ENCODE measurements at regions not wholly inside any gene's neighbourhood (a gene's known extent, or its start where the extent isn't known, plus 50 kb on each side); places are given as distances from the start of the nearest gene placed in this dataset.

DNA sequence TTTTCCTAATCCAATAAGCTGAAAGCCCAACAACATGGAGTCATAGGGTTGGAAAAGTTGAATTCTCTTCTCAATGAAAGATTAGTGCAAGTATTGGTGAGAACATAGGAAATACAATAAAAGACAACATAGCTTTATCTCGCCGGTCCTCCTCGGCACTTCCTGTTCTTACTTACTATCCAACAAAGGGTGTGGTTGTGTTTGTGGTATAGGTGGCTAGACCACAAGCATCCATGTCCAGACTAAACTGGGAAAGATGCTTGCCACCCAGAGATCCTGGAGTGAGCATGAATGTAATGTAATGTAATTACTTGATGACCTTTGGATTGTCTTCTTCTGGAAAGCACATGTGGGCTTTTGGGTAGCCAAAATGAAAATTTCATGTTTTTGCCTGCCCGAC, 223.8 kb downstream of the CPE start:
- TF ChIP-seq CTCF (conservative IDR thresholded peaks at IDR 0.05): no peak
- Mint-ChIP-seq H3K27me3 (ENCODE audit: low read depth) (no peaks in the 10 kb centered on the region), H3K9me3 (no peaks in the 10 kb centered on the region; a peak in 1 of 5 replicates), H3K4me1 (no peaks in the 10 kb centered on the region), H3K36me3 (ENCODE audit: insufficient read depth in 1 of 3, low read depth in 3 of 3) (no peaks in the 10 kb centered on the region), H3K27ac (no peak overlapping the region), H3K4me3 (no peak overlapping the region)
- H3K56ac ChIP-seq (ENCODE audit: insufficient read length, low read depth, low read length): no peak overlapping the region
- no peak overlapping the region for H3T11ph ChIP-seq (ENCODE audit: low read length)
- H3K18ac ChIP-seq (ENCODE audit: insufficient read length, low read depth, low read length): no peak overlapping the region
- no peak overlapping the region for H4K91ac ChIP-seq (ENCODE audit: insufficient read length, low read depth, low read length)
- no peak overlapping the region for H2BK12ac ChIP-seq (ENCODE audit: insufficient read length, low read depth, low read length)
- H3K4me2 ChIP-seq (ENCODE audit: insufficient read depth, insufficient read length, low read length): no peak overlapping the region
- H3K79me2 ChIP-seq (ENCODE audit: insufficient read depth, low read length): no peaks in the 10 kb centered on the region
- no peak overlapping the region for H2AK5ac ChIP-seq (ENCODE audit: insufficient read length, low read length)
- no peaks in the 10 kb centered on the region for H3K4me1 ChIP-seq (ENCODE audit: insufficient read depth, low read length)
- no peak overlapping the region for H3K4ac ChIP-seq (ENCODE audit: low read depth, low read length)
- H3K9me3 ChIP-seq (ENCODE audit: control insufficient read depth, low read depth, low read length): no peaks in the 10 kb centered on the region
- no peak overlapping the region for H3K23ac ChIP-seq (ENCODE audit: insufficient read length, low read depth, low read length)
- no peak overlapping the region for H4K5ac ChIP-seq (ENCODE audit: insufficient read length, low read depth, low read length)
- no peak overlapping the region for H2AFZ ChIP-seq (ENCODE audit: low read length)
- H3K23me2 ChIP-seq (ENCODE audit: insufficient read length, low read depth, low read length, poor library complexity, severe bottlenecking): no peaks in the 10 kb centered on the region
- H2BK120ac ChIP-seq (ENCODE audit: low read depth, low read length, poor library complexity, severe bottlenecking): no peak overlapping the region
- H3K9ac ChIP-seq (ENCODE audit: extremely low read depth, insufficient read length, low read length): no peak overlapping the region
- no peaks in the 10 kb centered on the region for H4K20me1 ChIP-seq (ENCODE audit: control insufficient read depth, insufficient read depth, insufficient read length)
- WGBS (ENCODE audit: extremely low coverage, insufficient read length, low lambda C conversion rate): no CpG with 5 or more reads among the region's 4 CpGs
- no peak overlapping the region for H2BK5ac ChIP-seq (ENCODE audit: insufficient read length, low read length)
- H3K14ac ChIP-seq (ENCODE audit: insufficient read depth, low read length): no peak overlapping the region
- no peak overlapping the region for H3K27ac ChIP-seq (ENCODE audit: insufficient read length, low read depth, low read length)
- no peak for DNase-seq
- no peak overlapping the region for H2BK15ac ChIP-seq (ENCODE audit: low read depth, low read length)
- H4K8ac ChIP-seq (replicated peaks; ENCODE audit: insufficient read length, low read depth, low read length): no peak overlapping the region
- H3K79me1 ChIP-seq (ENCODE audit: insufficient read depth, low read depth, low read length, poor library complexity, severe bottlenecking): no peaks in the 10 kb centered on the region
- no peak overlapping the region for H2BK20ac ChIP-seq (ENCODE audit: low read depth, low read length, poor library complexity, severe bottlenecking)
- no peaks in the 10 kb centered on the region; the same call in 1 of the 2 replicates for H3K27me3 ChIP-seq (ENCODE audit: insufficient read depth, low read length)

Measured in H9 (cell line).